Midbrain (tissue), 1 donor: ENCODE measurements at regions not wholly inside any gene's neighbourhood (a gene's known extent, or its start where the extent isn't known, plus 50 kb on each side); places are given as distances from the start of the nearest gene placed in this dataset.
"Not testable (repeated sequence)": the region's sequence is repeated elsewhere in the genome, so short reads cannot be mapped to it uniquely, and the experiment has no call there.

Experiments
- DNase-seq: peaks from one replicate; lab custom pipeline; 2025; lab: John Stamatoyannopoulos, UW

DNA sequence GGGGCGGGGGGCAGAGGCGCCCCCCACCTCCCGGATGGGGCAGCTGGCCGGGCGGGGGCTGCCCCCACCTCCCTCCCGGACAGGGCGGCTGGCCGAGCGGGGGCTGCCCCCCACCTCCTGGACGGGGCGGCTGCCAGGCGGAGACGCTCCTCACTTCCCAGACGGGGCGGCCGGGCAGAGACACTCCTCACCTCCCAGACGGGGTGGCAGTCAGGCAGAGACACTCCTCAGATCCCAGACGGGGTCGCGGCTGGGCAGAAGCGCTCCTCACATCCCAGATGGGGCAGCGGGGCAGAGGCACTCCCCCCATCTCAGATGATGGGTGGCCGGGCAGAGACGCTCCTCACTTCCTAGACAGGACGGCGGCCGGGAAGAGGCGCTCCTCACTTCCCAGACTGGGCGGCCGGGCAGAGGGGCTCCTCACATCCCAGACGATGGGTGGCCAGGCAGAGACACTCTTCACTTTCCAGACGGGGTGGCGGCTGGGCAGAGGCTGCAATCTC, 240.1 kb downstream of the NPIPA7 start:
- DNase-seq: not testable (repeated sequence)

GRCh38 chr16:16624367-16624766, 245.4 kb downstream of the NPIPA7 start:
- DNase-seq: not testable (repeated sequence)

GRCh38 chr16:16625140-16625539, 246.2 kb downstream of the NPIPA7 start:
- DNase-seq: not testable (repeated sequence)

GRCh38 chr16:16627865-16628264, 248.9 kb downstream of the NPIPA7 start:
- not testable (repeated sequence) for DNase-seq

DNA sequence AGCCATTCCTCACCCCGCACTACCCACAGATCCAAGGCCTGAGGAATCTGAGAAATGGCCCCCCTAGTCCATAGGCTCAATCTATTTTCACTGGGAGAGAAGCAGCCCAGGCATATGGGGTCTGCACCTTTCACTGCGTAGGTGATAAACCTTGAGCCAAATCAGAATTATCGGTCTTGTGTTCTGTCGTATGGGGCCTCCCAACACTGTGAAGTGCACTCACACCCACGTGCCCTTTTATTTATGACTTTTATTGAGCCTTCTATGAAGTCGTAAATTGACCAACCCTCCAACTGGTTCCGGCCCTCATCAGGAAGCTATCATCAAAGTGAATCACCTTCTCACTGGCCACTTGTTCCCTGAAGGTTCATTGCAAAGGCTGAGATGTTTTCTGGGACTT, 259.3 kb downstream of the NPIPA7 start:
- DNase-seq: not testable (repeated sequence)

DNA sequence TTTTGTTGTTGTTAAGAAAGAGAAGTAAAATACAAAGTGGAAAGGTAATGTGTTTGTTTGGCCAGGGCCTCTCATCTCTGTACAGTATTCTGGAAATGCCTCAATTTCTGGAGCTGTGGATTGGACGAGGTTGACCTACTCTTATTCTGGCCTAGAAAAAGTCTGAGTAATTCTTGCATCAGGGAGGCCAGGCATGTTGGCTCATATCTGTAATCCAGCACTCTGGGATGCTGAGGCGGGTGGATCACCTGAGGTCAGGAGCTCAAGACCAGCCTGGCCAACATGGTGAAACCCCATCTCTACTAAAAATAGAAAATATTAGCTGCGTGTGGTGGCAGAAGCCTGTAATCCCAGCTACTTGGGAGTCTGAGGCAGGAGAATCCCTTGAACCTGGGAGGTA, 259.8 kb downstream of the NPIPA7 start:
- not testable (repeated sequence) for DNase-seq

GRCh38 chr16:16643828-16644227, 264.9 kb downstream of the NPIPA7 start:
- not testable (repeated sequence) for DNase-seq

DNA sequence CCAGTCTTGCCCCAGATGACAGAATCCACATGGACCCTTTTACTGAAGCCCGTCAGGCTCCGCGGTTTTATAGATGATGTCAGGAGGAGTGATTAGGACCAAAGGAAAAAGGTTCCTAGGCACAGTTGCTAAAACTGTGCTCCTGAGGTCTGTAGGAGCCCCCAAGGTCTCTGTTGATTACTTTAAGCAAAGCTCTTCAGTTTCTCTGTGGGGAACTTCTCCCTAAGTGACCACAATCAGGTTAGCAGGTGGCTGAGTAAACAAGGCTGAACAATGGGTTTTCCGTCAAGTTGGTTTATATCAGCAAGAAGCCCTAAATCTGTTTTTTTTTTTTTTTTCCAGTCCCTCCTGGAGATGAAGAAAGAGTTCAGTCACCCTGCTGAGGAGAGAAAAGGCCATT, 269.1 kb downstream of the NPIPA7 start:
- not testable (repeated sequence) for DNase-seq

DNA sequence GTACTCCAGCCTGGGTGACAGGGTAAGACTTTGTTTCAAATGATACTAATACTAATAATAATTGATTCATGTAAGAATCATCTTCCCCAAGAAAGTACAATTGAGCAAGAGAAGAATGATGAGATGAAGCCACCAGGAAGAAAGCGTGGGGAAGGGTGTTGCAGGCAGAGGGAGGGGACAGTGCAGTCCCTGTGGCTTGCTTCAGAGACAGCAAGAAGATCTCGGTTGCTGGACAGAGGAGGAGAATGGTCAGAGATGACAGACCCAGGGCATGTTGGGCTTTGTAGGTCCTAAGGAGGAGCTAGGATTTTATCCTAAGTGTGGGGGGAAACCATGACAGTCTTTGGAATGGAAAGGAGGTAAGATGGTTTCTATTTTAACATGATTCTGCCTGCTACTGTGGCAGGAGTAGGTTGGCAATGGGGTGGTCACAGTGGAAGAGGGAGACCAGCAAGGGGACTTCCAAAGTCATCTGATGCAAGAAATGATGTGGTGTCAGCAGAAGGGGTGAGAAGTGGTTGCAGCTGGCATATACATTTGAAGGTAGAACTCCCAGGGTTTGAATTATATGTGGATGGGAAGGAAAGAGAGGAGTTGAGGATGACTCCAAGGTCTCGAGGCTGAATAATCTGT, 293.4 kb downstream of the NPIPA7 start:
- DNase-seq: not testable (repeated sequence)

- DNase-seq: not testable (repeated sequence)
Observed at GRCh38 chr16:16674820-16675219, 295.9 kb downstream of the NPIPA7 start.

DNA sequence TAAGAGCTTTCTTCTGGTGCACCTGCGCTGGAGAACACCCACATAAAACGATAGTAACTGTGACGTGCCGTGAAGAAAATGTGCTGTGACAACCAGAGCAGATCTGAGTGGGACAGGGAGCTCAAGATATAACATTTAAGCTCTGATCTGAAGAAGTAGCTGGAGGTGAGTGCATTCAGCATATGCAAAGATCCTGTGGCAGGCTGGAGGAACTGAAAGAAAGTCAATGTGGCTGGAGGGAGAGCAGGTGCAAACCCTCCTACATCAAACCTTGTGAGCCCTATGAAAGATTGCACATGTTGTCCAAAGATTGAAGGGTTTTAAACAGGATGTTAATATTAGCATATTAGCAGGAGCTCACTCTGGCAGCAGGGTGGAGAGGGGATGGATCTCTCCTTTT, 342.9 kb downstream of the NPIPA7 start:
- DNase-seq: not testable (repeated sequence)

DNA sequence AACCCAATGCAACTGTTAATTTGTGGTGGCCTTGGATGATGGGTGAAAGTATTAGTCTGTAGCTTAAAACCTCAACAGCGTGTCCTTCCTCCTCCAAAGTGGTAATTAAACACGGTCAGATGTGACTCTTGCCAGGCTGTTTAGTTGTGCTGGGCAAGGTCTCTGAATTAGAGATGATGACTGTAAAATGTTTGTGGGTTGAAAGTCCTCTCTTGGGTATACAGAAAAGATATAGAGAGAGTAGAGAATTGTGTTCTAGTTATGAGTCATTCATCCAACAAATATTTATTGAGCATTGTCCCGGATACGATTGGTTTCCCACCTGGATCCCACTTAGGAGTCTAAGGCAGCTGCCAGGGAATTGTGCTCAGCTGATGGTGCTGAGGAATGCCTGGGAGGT, 343.7 kb downstream of the NPIPA7 start:
- not testable (repeated sequence) for DNase-seq

DNA sequence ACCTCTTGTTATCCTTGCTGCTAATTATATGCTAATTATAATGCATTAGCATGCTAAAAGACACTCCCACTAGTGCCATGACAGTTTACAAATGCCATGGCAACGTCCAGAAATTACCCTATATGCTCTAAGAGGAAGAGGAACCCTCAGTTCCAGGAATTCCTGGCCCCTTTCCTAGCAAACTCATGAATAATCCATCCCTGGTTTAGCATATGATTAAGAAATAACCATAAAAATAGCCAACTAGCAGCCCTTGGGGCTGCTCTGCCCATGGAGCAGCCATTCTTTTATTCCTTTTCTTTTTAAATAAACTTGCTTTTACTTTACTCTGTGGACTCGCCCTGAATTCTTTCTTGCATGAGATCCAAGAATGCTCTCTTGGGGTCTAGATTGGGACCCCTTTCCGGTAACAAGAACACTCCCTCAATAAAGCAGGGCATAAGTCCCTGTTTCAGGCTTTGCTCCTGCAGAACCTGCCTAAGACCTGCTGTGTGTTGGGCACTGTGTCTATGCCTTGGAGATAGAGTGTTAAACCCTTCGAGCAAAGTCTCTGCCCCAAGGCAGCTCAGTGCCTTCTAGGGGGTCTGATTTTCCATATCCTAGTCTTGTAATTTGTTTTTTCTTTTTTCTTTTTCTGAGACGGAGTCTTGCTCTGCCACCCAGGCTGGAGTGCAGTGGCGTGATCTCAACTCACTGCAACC, 345.0 kb downstream of the NPIPA7 start:
- not testable (repeated sequence) for DNase-seq

GRCh38 chr16:16727048-16727447, 348.1 kb downstream of the NPIPA7 start:
- DNase-seq: not testable (repeated sequence)

DNA sequence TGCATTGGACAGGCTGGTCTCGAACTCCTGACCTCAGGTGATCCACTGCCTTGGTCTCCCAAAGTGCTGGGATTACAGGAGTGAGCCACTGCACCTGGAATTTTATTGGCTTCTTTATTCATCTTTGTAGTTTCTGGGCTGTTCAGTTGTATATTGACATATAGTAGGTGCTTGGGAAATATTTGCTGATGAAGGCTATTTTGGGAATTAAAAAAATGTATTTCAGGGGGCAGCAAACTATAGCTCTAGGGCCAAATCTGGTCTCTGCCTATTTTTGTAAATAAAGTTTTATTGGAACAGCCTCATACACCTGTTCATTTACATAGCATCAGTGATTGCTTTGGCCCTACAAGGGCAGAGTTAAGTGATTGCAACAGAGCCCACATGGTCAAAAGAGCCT, 363.6 kb downstream of the NPIPA7 start:
- DNase-seq: not testable (repeated sequence)

- not testable (repeated sequence) for DNase-seq
Observed at GRCh38 chr16:16754992-16755667, 376.2 kb downstream of the NPIPA7 start.

- DNase-seq: no peak
Observed at GRCh38 chr16:16763449-16763848, 384.5 kb downstream of the NPIPA7 start.

DNA sequence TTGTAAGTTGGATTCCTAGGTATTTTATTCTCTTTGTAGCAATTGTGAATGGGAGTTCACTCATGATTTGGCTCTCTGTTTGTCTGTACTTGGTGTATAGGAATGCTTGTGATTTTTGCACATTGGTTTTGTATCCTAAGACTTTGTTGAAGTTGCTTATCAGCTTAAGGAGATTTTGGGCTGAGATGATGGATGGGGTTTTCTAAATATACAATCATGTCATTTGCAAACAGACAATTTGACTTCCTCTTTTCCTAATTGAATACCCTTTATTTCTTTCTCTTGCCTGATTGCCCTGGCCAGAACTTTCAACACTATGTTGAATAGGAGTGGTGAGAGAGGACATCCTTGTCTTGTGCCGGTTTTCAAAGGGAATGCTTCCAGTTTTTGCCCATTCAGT, 391.8 kb downstream of the NPIPA7 start:
- not testable (repeated sequence) for DNase-seq

GRCh38 chr16:16774389-16774788, 395.4 kb downstream of the NPIPA7 start:
- DNase-seq: no peak

DNA sequence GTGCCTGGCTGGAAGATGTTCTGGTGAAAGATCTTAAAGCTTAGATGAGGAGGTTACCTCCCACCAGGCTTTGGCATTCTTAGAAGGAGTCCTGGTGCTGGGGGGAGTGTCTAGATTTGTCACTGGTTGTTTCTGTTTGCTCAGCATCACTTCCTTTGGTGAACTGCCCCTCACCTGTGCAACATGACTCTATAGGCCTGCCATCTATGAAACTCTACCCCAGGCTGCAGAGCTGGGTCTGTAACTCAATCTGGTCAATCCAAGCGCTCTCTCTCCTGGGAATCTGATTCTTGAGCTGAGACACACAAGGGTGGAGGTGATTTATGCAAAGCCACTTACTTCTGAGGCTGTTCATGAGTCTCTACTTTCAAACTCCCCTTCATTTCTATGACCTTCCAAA, 399.4 kb downstream of the NPIPA7 start:
- DNase-seq: no peak

- DNase-seq: no peak
Observed at GRCh38 chr16:16780588-16780987, 401.6 kb downstream of the NPIPA7 start.

- DNase-seq: no peak
Observed at GRCh38 chr16:16782153-16782552, 403.2 kb downstream of the NPIPA7 start.

DNA sequence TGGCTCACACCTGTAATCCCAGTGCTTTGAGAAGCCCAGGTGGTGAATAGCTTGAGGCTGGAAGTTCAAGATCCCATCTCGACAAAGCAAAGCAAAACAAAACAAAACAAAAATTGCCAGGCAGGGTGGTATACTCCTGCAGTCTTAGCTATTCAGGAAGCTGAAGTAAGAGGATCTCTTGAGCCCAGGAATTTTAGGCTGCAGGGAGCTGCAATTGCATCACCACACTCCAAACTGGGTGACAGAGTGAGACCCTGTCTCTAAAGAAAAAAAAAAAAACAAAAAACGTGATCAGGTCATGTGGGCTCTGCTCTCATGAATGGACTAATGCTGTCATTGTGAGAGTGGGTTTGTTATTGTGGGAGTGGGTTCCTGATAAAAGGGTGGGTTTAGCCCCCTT, 409.1 kb downstream of the NPIPA7 start:
- DNase-seq: no peak
